Kidney (tissue), 13 donors: ENCODE measurements at regions not wholly inside any gene's neighbourhood (a gene's known extent, or its start where the extent isn't known, plus 50 kb on each side); places are given as distances from the start of the nearest gene placed in this dataset.

ENCODE experiments used
- DNase-seq, 5 donors: peaks; one replicate each; pipeline ENCODE4 v3.0.0-alpha.2; 2013 to 2020
- FAIRE-seq: peaks from 2 replicates; lab custom pipeline; 2012; peaks lifted over from hg19 to GRCh38; lab: Jason Lieb, UNC
- H3K27ac ChIP-seq, 2 donors: one replicate each; pipeline ENCODE4 v1.7.0; 2013; ENCODE audit warnings: low read depth in 2 of 2, low read length in 2 of 2, inconsistent platforms in 1 of 2
- H3K27me3 ChIP-seq: one replicate; pipeline ENCODE4 v1.7.1; 2013; ENCODE audit warnings: low read length, inconsistent platforms; ENCODE audit not compliant: control insufficient read depth, insufficient read depth
- H3K36me3 ChIP-seq, 3 donors: one replicate each; pipeline versions ENCODE4 v1.7.0 to v1.7.1; 2013; ENCODE audit warnings: low read length in 3 of 3, control low read depth in 1 of 3, inconsistent platforms in 1 of 3; ENCODE audit not compliant: insufficient read depth in 3 of 3, control insufficient read depth in 2 of 3
- H3K4me1 ChIP-seq, 3 donors: one replicate each; pipeline versions ENCODE4 v1.7.0 to v1.7.1; 2013; ENCODE audit warnings: low read length in 3 of 3, inconsistent platforms in 1 of 3, low read depth in 1 of 3; ENCODE audit not compliant: control insufficient read depth in 2 of 3, insufficient read depth in 2 of 3
- H3K4me3 ChIP-seq, 3 donors: one replicate each; pipeline versions ENCODE4 v1.7.0 to v1.8.1; 2013; ENCODE audit warnings: low read length in 3 of 3, control low read depth in 1 of 3, inconsistent platforms in 1 of 3
- H3K9ac ChIP-seq, 3 donors: one replicate each; pipeline versions ENCODE4 v1.7.0 to v1.7.1; 2013; ENCODE audit warnings: low read length in 3 of 3, control low read depth in 1 of 3, inconsistent platforms in 1 of 3
- H3K9me3 ChIP-seq, 3 donors: one replicate each; pipeline versions ENCODE4 v1.7.0 to v1.7.1; 2013; ENCODE audit warnings: low read length in 3 of 3, control low read depth in 1 of 3, inconsistent platforms in 1 of 3; ENCODE audit not compliant: control insufficient read depth in 2 of 3, insufficient read depth in 1 of 3
- CTCF ChIP-seq: IDR thresholded peaks from 3 replicates; pipeline ENCODE4 v1.5.1; 2012; ENCODE audit warnings: mild to moderate bottlenecking, moderate library complexity, borderline replicate concordance; ENCODE audit not compliant: insufficient read depth; ENCODE audit errors: extremely low read depth
- intact Hi-C: fragments of 100-400 bp; cut with DNase I; formaldehyde crosslinking; loops from one replicate; pipeline ENCODE4 v1.11.1; 2022
- donor health status: control.
- donor health status: control.
- donor health status: control.
- donor health status: control.
- donor health status: control.
- donor health status: DM: yes; HTN: yes; CAD: no.
- donor health status: Normal renal cell carcinoma (clear cell type).

DNA sequence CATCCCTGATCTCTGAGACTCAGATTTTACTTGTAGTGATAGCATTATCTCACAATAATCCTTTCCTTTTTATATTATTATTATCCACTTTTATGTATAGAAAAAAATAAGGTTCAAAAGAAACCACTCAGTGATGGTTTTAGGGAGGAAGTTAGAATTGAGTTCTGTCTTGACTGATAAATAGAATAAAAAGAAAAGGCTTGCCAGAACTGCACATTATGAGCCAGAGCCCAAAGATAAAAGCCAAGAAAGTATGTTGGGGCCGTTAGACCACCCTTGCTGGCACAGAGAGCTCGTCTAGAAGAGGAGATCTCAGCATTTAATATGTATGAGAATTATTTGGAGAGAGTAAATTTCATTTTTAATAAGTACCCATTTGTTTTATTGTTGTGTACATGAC, 103.2 kb downstream of the TSPAN8 start:
- no peaks in the 10 kb centered on the region for H3K4me1 ChIP-seq
- no peak overlapping the region for H3K27ac ChIP-seq
- H3K9me3 ChIP-seq = no peaks in the 10 kb centered on the region
- H3K4me3 ChIP-seq = no peak overlapping the region
- no peak for DNase-seq
- H3K27me3 ChIP-seq = no peaks in the 10 kb centered on the region
- no peak for TF ChIP-seq CTCF
- H3K36me3 ChIP-seq = no peaks in the 10 kb centered on the region
- intact Hi-C loops = no loop called here
- no peak overlapping the region for H3K9ac ChIP-seq
- FAIRE-seq = no peak

GRCh38 chr12:71046215-71046614, 111.6 kb downstream of the TSPAN8 start:
- no peak overlapping the region for H3K4me3 ChIP-seq
- no peaks in the 10 kb centered on the region for H3K27me3 ChIP-seq
- no peak overlapping the region for H3K27ac ChIP-seq
- no peak overlapping the region for H3K9ac ChIP-seq
- H3K9me3 ChIP-seq = no peaks in the 10 kb centered on the region
- no peaks in the 10 kb centered on the region for H3K4me1 ChIP-seq
- H3K36me3 ChIP-seq = no peaks in the 10 kb centered on the region
- intact Hi-C loops = no loop called here
- no peak for DNase-seq
- no peak for TF ChIP-seq CTCF
- no peak for FAIRE-seq

DNA sequence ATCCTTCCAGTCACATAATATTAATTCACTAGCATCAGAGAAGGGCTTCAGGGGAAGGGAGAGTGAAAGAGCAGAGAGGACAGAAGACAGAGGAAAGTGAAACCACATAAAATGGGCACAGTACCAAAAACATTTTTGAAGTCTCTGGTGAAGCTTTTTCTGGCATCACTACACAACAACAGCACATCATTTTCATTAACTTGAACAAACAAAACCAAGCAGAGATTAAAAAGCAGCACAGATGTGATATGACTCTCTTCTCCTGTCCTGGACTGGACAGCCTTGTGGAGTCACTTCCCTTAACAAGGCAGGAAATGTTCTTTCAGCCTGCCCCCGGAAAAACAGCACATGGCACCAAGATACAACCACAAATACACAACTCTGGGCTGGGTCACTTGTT, 112.0 kb downstream of the TSPAN8 start:
- H3K9me3 ChIP-seq = no peaks in the 10 kb centered on the region
- DNase-seq (no peak), FAIRE-seq (no peak)
- H3K36me3 ChIP-seq = no peaks in the 10 kb centered on the region
- no peak overlapping the region for H3K27ac ChIP-seq
- H3K27me3 ChIP-seq = no peaks in the 10 kb centered on the region
- TF ChIP-seq CTCF = no peak
- H3K9ac ChIP-seq = no peak overlapping the region
- intact Hi-C loops = no loop called here
- no peaks in the 10 kb centered on the region for H3K4me1 ChIP-seq
- H3K4me3 ChIP-seq = no peak overlapping the region

DNA sequence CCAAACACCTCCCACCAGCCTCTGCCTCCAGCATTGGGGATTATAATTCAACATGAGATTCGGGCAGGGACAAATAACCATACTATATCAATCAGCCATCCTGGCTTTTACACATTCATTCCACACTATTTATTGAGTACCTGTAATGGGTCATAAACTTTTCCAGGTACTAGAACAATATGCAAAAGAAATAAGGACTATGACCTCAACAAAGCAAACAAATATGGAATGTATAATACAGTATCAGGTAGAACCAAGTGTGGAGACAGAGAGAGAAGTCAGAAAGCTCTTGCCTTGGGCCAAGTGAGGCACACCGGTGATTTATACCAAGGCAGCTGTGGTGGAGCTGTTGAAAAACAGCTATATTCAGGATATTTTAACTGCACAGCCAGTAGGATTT, 116.3 kb downstream of the TSPAN8 start:
- FAIRE-seq = no peak
- H3K9me3 ChIP-seq = no peaks in the 10 kb centered on the region
- no peak overlapping the region for H3K9ac ChIP-seq
- no peaks in the 10 kb centered on the region for H3K36me3 ChIP-seq
- intact Hi-C loops = no loop called here
- no peak for TF ChIP-seq CTCF
- no peak overlapping the region for H3K27ac ChIP-seq
- no peaks in the 10 kb centered on the region for H3K4me1 ChIP-seq
- DNase-seq = no peak
- no peaks in the 10 kb centered on the region for H3K27me3 ChIP-seq
- H3K4me3 ChIP-seq = no peak overlapping the region
